HG02943 (cell line): ENCODE measurements at regions not wholly inside any gene's neighbourhood (a gene's known extent, or its start where the extent isn't known, plus 50 kb on each side); places are given as distances from the start of the nearest gene placed in this dataset.
"Not testable (repeated sequence)": the region's sequence is repeated elsewhere in the genome, so short reads cannot be mapped to it uniquely, and the experiment has no call there.

ENCODE experiments used
- ATAC-seq: cut with Tn5 transposase; IDR thresholded peaks from one replicate; pipeline ENCODE4 v1.9.1; 2021; ENCODE audit warnings: mild to moderate bottlenecking, low read depth, moderate library complexity; ENCODE audit not compliant: unreplicated experiment

GRCh38 chr2:149855859-149856258 lies 268.3 kb upstream of the MMADHC start:
- not testable (repeated sequence) for ATAC-seq

- no peak for ATAC-seq
Measured at GRCh38 chr2:149849591-149849990, 262.0 kb upstream of the MMADHC start.

GRCh38 chr2:149849136-149849535 lies 261.6 kb upstream of the MMADHC start:
- ATAC-seq = no peak

- no peak for ATAC-seq
Measured at GRCh38 chr2:149841396-149841795, 253.8 kb upstream of the MMADHC start.

- no peak for ATAC-seq
Measured at GRCh38 chr2:149832324-149832723, 244.7 kb upstream of the MMADHC start.

GRCh38 chr2:149828520-149829210 lies 241.1 kb upstream of the MMADHC start:
- no peak for ATAC-seq

- ATAC-seq = no peak
Measured at GRCh38 chr2:149827585-149828126, 240.1 kb upstream of the MMADHC start.

GRCh38 chr2:149826471-149827125 lies 239.0 kb upstream of the MMADHC start:
- no peak for ATAC-seq

GRCh38 chr2:149825473-149825872 lies 237.9 kb upstream of the MMADHC start:
- ATAC-seq = no peak

GRCh38 chr2:149824136-149824535 lies 236.6 kb upstream of the MMADHC start:
- no peak for ATAC-seq

GRCh38 chr2:149819356-149819957 lies 231.9 kb upstream of the MMADHC start:
- no peak for ATAC-seq

- no peak for ATAC-seq
Measured at GRCh38 chr2:149816756-149817551, 229.4 kb upstream of the MMADHC start.

GRCh38 chr2:149815941-149816340 lies 228.4 kb upstream of the MMADHC start:
- no peak for ATAC-seq

- no peak for ATAC-seq
Measured at GRCh38 chr2:149814901-149815300, 227.3 kb upstream of the MMADHC start.

GRCh38 chr2:149814049-149814448 lies 226.5 kb upstream of the MMADHC start:
- ATAC-seq = no peak

- ATAC-seq = no peak
Measured at GRCh38 chr2:149808556-149808955, 221.0 kb upstream of the MMADHC start.

GRCh38 chr2:149806651-149807050 lies 219.1 kb upstream of the MMADHC start:
- ATAC-seq = no peak

- no peak for ATAC-seq
Measured at GRCh38 chr2:149800624-149801542, 213.3 kb upstream of the MMADHC start.

- ATAC-seq = no peak
Measured at GRCh38 chr2:149799013-149799705, 211.6 kb upstream of the MMADHC start.
